Breast epithelium (tissue), 4 donors: ENCODE measurements at regions not wholly inside any gene's neighbourhood (a gene's known extent, or its start where the extent isn't known, plus 50 kb on each side); places are given as distances from the start of the nearest gene placed in this dataset.

Experiments used
- DNase-seq, 2 donors: peaks; one replicate each; pipeline ENCODE4 v3.0.0-alpha.2; 2019; ENCODE audit warnings: low spot score in 2 of 2
- H3K27ac ChIP-seq, 2 donors: fragments of 200-600 bp; sonication (generic) in 1 of 2; one replicate each; pipeline ENCODE4 v1.5.1; 2016 to 2019; ENCODE audit warnings: mild to moderate bottlenecking in 1 of 2
- H3K27me3 ChIP-seq, 2 donors: fragments of 200-600 bp; sonication (generic) in 1 of 2; one replicate each; pipeline versions ENCODE4 v1.5.1 to v1.6.0; 2017 to 2019; ENCODE audit warnings: control low read depth in 1 of 2, mild to moderate bottlenecking in 1 of 2
- H3K36me3 ChIP-seq: fragments of 200-600 bp; one replicate; pipeline ENCODE4 v1.5.1; 2019
- H3K4me1 ChIP-seq, 2 donors: fragments of 200-600 bp; sonication (generic); one replicate each; pipeline ENCODE4 v1.5.1; 2016 to 2019; ENCODE audit warnings: control low read depth in 1 of 2
- H3K4me3 ChIP-seq, 3 donors: fragments of 200-600 bp; sonication (generic); 1 replicate in 2 of 3; 2 replicates in 1 of 3; pipeline ENCODE4 v1.5.1; 2016 to 2019; ENCODE audit warnings: mild to moderate bottlenecking in 3 of 3, moderate library complexity in 2 of 3
- H3K9me3 ChIP-seq, 2 donors: fragments of 200-600 bp; sonication (generic) in 1 of 2; one replicate each; pipeline ENCODE4 v1.5.1; 2016 to 2019; ENCODE audit warnings: control low read depth in 1 of 2
- POLR2A ChIP-seq: fragments of 450-650 bp; IDR thresholded peaks from one replicate; pipeline ENCODE4 v1.6.1; 2016; ENCODE audit warnings: antibody characterized with exemption, mild to moderate bottlenecking, moderate library complexity
- POLR2AphosphoS5 ChIP-seq, 3 donors: sonication (generic); formaldehyde crosslinking; IDR thresholded peaks; one replicate each; pipeline ENCODE4 v1.6.1; 2017; ENCODE audit warnings: antibody characterized with exemption in 3 of 3
- intact Hi-C: fragments of 100-400 bp; cut with DNase I; formaldehyde crosslinking; loops from one replicate; pipeline ENCODE4 v1.15.1; 2023; ENCODE audit warnings: low total_unique reads
- TF ChIP-seq, protein P1 (sequence below), 3 donors: fragments of 450-650 bp; IDR thresholded peaks; one replicate each; pipeline ENCODE4 v1.5.1; 2016 to 2017; ENCODE audit warnings: antibody characterized with exemption in 3 of 3, mild to moderate bottlenecking in 3 of 3, moderate library complexity in 3 of 3

DNA sequence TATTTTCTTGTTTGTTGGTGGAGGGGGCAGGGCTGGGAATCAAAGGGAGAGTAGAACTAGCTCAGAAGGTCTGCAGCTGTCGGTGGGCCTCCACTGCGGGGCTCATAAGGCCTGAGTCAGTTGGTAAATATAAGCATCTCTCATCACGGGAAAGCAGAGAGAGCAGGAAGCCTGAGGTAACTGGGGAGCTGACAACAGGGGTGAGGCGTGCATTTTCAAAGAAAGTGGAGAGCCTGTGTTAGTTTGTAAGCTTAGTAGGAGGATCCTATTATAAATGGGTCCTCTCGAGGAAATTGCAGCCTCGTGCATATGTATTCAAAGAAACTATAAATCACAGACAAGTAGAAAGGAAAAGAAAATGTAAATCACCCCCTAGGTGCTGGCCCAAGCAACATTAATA, 221.0 kb upstream of the CDH13 start:
- intact Hi-C loops, result no loop called here
- no peaks in the 10 kb centered on the region for H3K27me3 ChIP-seq
- H3K36me3 ChIP-seq, result no peaks in the 10 kb centered on the region
- TF ChIP-seq, protein P1, sequence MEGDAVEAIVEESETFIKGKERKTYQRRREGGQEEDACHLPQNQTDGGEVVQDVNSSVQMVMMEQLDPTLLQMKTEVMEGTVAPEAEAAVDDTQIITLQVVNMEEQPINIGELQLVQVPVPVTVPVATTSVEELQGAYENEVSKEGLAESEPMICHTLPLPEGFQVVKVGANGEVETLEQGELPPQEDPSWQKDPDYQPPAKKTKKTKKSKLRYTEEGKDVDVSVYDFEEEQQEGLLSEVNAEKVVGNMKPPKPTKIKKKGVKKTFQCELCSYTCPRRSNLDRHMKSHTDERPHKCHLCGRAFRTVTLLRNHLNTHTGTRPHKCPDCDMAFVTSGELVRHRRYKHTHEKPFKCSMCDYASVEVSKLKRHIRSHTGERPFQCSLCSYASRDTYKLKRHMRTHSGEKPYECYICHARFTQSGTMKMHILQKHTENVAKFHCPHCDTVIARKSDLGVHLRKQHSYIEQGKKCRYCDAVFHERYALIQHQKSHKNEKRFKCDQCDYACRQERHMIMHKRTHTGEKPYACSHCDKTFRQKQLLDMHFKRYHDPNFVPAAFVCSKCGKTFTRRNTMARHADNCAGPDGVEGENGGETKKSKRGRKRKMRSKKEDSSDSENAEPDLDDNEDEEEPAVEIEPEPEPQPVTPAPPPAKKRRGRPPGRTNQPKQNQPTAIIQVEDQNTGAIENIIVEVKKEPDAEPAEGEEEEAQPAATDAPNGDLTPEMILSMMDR (IDR thresholded peaks at IDR 0.05), result no peak
- TF ChIP-seq POLR2AphosphoS5 (IDR thresholded peaks at IDR 0.05) (no peak), POLR2A (no peak)
- H3K4me3 ChIP-seq, result no peak overlapping the region
- H3K27ac ChIP-seq, result no peak overlapping the region
- H3K4me1 ChIP-seq, result no peaks in the 10 kb centered on the region
- DNase-seq, result no peak
- no peaks in the 10 kb centered on the region for H3K9me3 ChIP-seq

DNA sequence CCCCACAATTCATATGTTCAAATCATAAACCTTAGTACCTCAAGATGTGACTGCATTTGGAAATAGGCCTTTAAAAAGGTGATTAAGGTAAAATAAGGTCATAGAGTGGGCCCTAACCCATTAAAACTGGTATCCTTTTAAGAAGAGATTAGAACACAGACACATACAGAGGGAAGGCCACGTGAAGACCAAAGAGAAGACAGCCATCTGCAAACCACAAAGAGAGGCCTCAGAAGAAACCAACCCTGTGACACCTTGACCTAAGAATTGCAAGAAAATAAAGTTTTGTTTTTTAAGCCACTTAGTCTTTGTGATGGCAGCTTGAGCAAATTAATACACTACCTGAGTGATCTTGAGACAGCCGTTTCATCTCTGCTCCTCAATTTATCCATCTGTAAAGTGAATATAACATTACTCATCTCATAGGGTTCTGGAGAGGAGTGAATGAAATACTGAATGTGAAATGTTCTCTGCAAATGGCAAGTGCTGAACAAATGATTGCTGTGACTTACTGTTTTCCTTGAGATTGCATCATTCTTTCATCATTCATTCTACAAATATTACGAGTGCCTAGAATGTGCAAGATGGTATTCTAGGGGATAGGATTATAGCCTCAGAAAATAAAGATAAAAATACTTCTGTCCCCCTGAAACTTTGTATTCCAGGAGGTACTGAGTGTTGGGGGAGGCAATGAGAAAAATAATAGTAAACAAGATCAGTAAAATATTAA, 222.0 kb upstream of the CDH13 start:
- TF ChIP-seq, protein P1 (IDR thresholded peaks at IDR 0.05), result no peak
- TF ChIP-seq POLR2A, result no peak
- TF ChIP-seq POLR2AphosphoS5 (IDR thresholded peaks at IDR 0.05), result no peak
- no peaks in the 10 kb centered on the region for H3K27me3 ChIP-seq
- no peak overlapping the region for H3K27ac ChIP-seq
- intact Hi-C loops, result no loop called here
- DNase-seq, result no peak
- H3K9me3 ChIP-seq, result no peaks in the 10 kb centered on the region
- H3K4me1 ChIP-seq, result no peaks in the 10 kb centered on the region
- no peaks in the 10 kb centered on the region for H3K36me3 ChIP-seq
- no peak overlapping the region for H3K4me3 ChIP-seq

DNA sequence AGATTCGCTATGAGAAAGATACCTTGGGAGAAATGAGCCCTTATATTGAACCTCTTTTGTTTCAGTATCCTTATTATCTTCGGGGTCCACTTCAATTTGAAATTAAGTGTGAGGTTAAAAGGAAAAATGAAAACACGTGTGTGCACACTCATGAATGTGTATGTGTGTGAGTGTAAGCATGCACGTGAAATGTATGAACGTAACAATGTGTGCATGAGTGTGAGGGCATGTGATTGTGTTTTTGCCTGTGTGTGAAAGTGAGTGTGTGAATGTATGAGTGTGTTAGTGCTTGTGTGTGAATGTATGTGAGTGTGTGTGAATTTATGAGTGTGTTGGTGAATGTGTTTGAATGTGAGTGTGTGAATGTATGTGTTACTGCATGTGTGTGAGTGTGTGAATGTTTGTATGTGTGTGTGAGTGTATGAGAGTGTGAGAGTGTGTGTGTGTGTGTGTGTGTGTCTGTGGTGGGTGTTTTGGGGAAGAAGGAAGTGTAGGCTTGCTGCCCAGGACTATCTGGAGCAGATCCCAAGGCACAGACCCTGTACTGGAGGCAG, 224.0 kb upstream of the CDH13 start:
- Histone ChIP-seq H3K27me3 (no peaks in the 10 kb centered on the region), H3K4me3 (no peak overlapping the region), H3K27ac (no peak overlapping the region), H3K9me3 (no peaks in the 10 kb centered on the region), H3K4me1 (no peaks in the 10 kb centered on the region), H3K36me3 (no peaks in the 10 kb centered on the region)
- intact Hi-C loops, result no loop called here
- TF ChIP-seq POLR2AphosphoS5 (IDR thresholded peaks at IDR 0.05), result no peak
- TF ChIP-seq, protein P1 (IDR thresholded peaks at IDR 0.05), result no peak
- no peak for TF ChIP-seq POLR2A
- DNase-seq, result no peak

DNA sequence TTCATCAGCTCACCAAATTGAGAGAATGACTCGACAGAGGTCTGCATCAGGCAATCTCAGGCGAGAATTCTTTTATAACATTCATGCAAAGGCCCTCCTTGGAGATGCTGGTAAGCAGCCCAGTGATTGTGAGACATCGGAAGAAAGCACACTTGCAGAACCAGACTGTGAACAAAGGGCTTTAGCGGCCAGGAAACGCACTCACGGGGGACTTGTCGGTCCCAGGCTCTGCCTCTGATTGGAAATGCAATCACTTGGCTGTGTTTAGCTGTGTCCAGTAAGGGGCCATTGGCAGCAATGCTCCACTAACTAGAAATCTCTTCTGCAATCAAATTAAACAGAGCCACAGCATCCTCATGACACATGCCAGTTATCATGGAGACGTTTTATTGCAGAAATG, 226.7 kb upstream of the CDH13 start:
- Histone ChIP-seq H3K36me3 (no peaks in the 10 kb centered on the region), H3K27ac (no peak overlapping the region), H3K4me1 (no peaks in the 10 kb centered on the region), H3K4me3 (no peak overlapping the region), H3K9me3 (no peaks in the 10 kb centered on the region), H3K27me3 (no peaks in the 10 kb centered on the region)
- intact Hi-C loops, result no loop called here
- TF ChIP-seq POLR2AphosphoS5 (IDR thresholded peaks at IDR 0.05) (no peak), POLR2A (no peak)
- TF ChIP-seq, protein P1 (IDR thresholded peaks at IDR 0.05), result no peak
- DNase-seq, result no peak

DNA sequence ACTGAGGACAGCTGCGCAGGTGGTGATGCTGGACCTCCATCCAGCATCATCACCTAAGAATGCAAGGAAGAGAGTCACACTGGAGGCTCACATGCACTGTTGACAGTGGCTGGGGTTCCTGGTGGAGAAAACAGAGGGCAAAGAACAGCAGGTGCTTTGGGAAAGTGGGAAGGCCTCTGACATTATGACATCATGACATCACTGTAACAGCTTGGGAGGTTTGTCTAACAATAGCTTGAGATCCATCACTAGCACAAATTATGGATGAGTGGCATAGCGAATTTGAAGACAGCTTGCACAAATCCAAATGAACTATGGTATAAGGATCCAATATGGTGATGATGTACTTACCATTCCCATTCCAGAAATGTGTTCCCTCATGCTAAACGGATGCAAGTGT, 226.5 kb upstream of the MPHOSPH6 start:
- no peaks in the 10 kb centered on the region for H3K36me3 ChIP-seq
- no peak overlapping the region for H3K4me3 ChIP-seq
- TF ChIP-seq POLR2A (no peak), POLR2AphosphoS5 (IDR thresholded peaks at IDR 0.05) (no peak)
- TF ChIP-seq, protein P1 (IDR thresholded peaks at IDR 0.05), result no peak
- H3K9me3 ChIP-seq, result no peaks in the 10 kb centered on the region
- DNase-seq, result no peak
- intact Hi-C loops, result no loop called here
- no peaks in the 10 kb centered on the region for H3K4me1 ChIP-seq
- no peaks in the 10 kb centered on the region for H3K27me3 ChIP-seq
- no peak overlapping the region for H3K27ac ChIP-seq
